OCI-LY1 (cell line): ENCODE measurements at regions not wholly inside any gene's neighbourhood (a gene's known extent, or its start where the extent isn't known, plus 50 kb on each side); places are given as distances from the start of the nearest gene placed in this dataset.

Experiments used
- H2AFZ ChIP-seq: fragments of 200-600 bp; sonication (generic), shearing (Covaris generic); 2 replicates; pipeline ENCODE4 v1.6.0; 2014; ENCODE audit warnings: antibody characterized with exemption, mild to moderate bottlenecking, low read length
- H3F3A ChIP-seq: fragments of 200-600 bp; sonication (generic), shearing (Covaris generic); 2 replicates; pipeline ENCODE4 v1.6.0; 2014; ENCODE audit warnings: mild to moderate bottlenecking, antibody characterized with exemption, low read length, moderate library complexity; ENCODE audit not compliant: insufficient read depth
- H3K27ac ChIP-seq: fragments of 200-600 bp; sonication (generic); 2 replicates; pipeline ENCODE4 v1.5.1; 2014; ENCODE audit warnings: low read length, mixed run types, mild to moderate bottlenecking, low read depth; ENCODE audit not compliant: poor library complexity, severe bottlenecking
- H3K27me3 ChIP-seq: fragments of 200-600 bp; sonication (generic); 2 replicates; pipeline ENCODE4 v1.6.0; 2014; ENCODE audit warnings: antibody characterized with exemption, mild to moderate bottlenecking, low read length, moderate library complexity; ENCODE audit not compliant: insufficient read depth
- H3K36me3 ChIP-seq: fragments of 200-600 bp; sonication (generic); 2 replicates; pipeline ENCODE4 v1.6.1; 2014; ENCODE audit warnings: mild to moderate bottlenecking, antibody characterized with exemption, low read length, moderate library complexity, mixed read lengths; ENCODE audit not compliant: insufficient read depth
- H3K4me1 ChIP-seq: fragments of 200-600 bp; sonication (generic); 2 replicates; pipeline ENCODE4 v1.5.1; 2014; ENCODE audit warnings: mild to moderate bottlenecking, low read length, moderate library complexity; ENCODE audit not compliant: insufficient read depth, severe bottlenecking
- H3K4me2 ChIP-seq: fragments of 200-600 bp; sonication (generic), shearing (Covaris generic); 2 replicates; pipeline ENCODE4 v1.6.1; 2014; ENCODE audit warnings: low read length
- H3K4me3 ChIP-seq: fragments of 200-600 bp; sonication (generic); 2 replicates; pipeline ENCODE4 v1.5.1; 2014; ENCODE audit warnings: low read length, low read depth, mild to moderate bottlenecking, mixed read lengths; ENCODE audit not compliant: poor library complexity, severe bottlenecking
- H3K79me2 ChIP-seq: fragments of 200-600 bp; shearing (Covaris generic); 2 replicates; pipeline ENCODE4 v1.6.1; 2016; ENCODE audit warnings: mixed run types, low read length, mixed read lengths; ENCODE audit not compliant: insufficient read depth
- H3K9ac ChIP-seq: fragments of 200-600 bp; sonication (generic), shearing (Covaris generic); 2 replicates; pipeline ENCODE4 v1.6.1; 2014; ENCODE audit warnings: mild to moderate bottlenecking, low read length, mixed read lengths
- H3K9me2 ChIP-seq: fragments of 200-600 bp; sonication (generic), shearing (Covaris generic); 2 replicates; pipeline ENCODE4 v1.6.1; 2014; ENCODE audit warnings: low read depth, mild to moderate bottlenecking, low read length, mixed read lengths
- H3K9me3 ChIP-seq: fragments of 200-600 bp; shearing (Covaris generic); 2 replicates; pipeline ENCODE4 v1.6.1; 2014; ENCODE audit warnings: low read length, mixed read lengths
- H4K20me1 ChIP-seq: fragments of 200-600 bp; sonication (generic), shearing (Covaris generic); 2 replicates; pipeline ENCODE4 v1.6.0; 2016; ENCODE audit warnings: mild to moderate bottlenecking, low read length; ENCODE audit not compliant: insufficient read depth
- EZH2 ChIP-seq: fragments of 200-600 bp; sonication (generic), shearing (Covaris generic); IDR thresholded peaks from 2 replicates; pipeline ENCODE4 v1.8.0; 2017; ENCODE audit warnings: borderline replicate concordance, mixed run types, mild to moderate bottlenecking, antibody characterized with exemption, low read length, moderate library complexity, mixed read lengths
- TF ChIP-seq, protein P1 (sequence below): fragments of 200-600 bp; sonication (generic), shearing (Covaris generic); IDR thresholded peaks from 2 replicates; pipeline ENCODE4 v1.5.1; 2017; ENCODE audit warnings: mild to moderate bottlenecking, antibody characterized with exemption, low read length, moderate library complexity, mixed read lengths

DNA sequence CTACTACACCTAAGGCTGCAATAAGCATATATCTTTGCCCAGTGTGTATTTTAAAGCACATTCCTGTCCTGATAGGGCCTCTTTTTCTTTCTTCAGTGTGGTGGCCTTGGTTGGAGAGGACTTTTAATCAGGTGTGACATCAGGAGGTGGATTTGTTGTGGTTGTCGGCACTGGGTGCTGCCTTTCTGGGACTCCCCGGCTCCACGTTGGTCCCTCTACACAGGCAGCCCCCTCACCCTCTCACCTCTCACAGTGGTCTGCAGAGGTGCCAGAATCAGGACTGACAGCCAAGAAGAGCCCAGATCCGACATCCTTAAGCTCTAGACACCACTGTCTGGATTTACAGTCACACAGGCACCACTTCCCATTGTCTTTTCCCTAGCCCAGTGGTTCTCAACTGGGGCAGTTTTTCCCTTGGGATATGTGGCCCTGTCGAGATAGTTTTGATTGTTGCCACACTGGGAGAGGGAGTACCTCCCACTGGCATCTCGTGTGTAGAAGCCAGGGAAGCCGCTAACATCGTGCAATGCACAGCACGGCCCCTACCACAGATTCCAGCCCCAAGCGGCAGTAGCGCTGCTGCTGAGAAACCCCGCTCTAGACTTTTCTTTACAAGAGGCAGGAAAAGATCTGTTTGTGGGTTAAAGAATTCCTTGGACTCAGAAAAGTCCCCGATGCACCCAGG is 314.1 kb downstream of the QKI start:
- TF ChIP-seq, protein P1, sequence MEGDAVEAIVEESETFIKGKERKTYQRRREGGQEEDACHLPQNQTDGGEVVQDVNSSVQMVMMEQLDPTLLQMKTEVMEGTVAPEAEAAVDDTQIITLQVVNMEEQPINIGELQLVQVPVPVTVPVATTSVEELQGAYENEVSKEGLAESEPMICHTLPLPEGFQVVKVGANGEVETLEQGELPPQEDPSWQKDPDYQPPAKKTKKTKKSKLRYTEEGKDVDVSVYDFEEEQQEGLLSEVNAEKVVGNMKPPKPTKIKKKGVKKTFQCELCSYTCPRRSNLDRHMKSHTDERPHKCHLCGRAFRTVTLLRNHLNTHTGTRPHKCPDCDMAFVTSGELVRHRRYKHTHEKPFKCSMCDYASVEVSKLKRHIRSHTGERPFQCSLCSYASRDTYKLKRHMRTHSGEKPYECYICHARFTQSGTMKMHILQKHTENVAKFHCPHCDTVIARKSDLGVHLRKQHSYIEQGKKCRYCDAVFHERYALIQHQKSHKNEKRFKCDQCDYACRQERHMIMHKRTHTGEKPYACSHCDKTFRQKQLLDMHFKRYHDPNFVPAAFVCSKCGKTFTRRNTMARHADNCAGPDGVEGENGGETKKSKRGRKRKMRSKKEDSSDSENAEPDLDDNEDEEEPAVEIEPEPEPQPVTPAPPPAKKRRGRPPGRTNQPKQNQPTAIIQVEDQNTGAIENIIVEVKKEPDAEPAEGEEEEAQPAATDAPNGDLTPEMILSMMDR, result no peak
- no peak for TF ChIP-seq EZH2
- no peaks in the 10 kb centered on the region for H4K20me1 ChIP-seq
- H3K9me3 ChIP-seq, result no peaks in the 10 kb centered on the region
- no peaks in the 10 kb centered on the region for H3F3A ChIP-seq
- H3K9me2 ChIP-seq, result no peaks in the 10 kb centered on the region
- peaks cover 67% of the 10 kb centered on the region for H3K4me1 ChIP-seq
- no peaks in the 10 kb centered on the region for H3K27me3 ChIP-seq
- peak overlapping the region; percentile 95; the same call in 1 of the 2 replicates for H2AFZ ChIP-seq
- H3K36me3 ChIP-seq, result no peaks in the 10 kb centered on the region
- H3K27ac ChIP-seq, result peak overlapping the region; percentile 84
- H3K4me3 ChIP-seq, result no peak overlapping the region
- H3K9ac ChIP-seq, result peak overlapping the region; percentile 41; the same call in 1 of the 2 replicates
- peak overlapping the region; percentile 57; the same call in 1 of the 2 replicates for H3K4me2 ChIP-seq
- H3K79me2 ChIP-seq, result no peaks in the 10 kb centered on the region

DNA sequence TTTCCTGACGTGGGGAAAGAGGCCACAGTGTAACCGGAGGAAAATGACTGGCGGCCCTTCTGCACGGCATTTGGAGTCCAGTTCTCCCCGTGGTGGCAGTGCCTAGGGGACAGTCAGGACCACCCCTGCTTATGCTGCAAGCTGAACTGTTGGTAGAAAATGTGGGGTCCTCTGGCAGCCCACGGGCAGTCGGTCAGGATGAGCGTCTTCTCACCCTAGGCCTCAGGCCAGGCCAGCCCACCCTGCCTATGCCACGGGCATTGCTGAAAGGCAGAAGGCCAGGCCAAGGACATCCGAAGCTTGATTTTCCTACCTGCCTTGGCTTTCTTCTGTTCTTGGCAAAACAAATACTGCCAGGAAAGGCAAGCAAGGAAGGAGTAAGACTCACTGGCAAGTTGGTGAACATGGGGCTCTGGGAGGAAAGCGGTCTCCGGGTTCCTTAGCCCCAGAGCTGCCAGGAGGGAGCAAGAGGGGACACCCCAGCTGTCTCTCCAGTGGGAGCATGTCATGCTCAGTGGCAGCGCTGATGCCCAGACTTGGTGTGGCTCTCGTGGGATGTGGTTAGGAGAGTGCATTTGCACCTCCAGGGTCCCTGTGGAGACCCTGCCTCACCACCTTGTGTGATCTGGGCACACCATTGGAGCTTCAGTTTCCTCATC is 311.6 kb downstream of the QKI start:
- H3F3A ChIP-seq, result no peaks in the 10 kb centered on the region
- H2AFZ ChIP-seq, result no peak overlapping the region
- no peaks in the 10 kb centered on the region for H4K20me1 ChIP-seq
- H3K9me3 ChIP-seq, result no peaks in the 10 kb centered on the region
- no peaks in the 10 kb centered on the region for H3K79me2 ChIP-seq
- no peak for TF ChIP-seq EZH2
- TF ChIP-seq, protein P1, result no peak
- peaks cover 75% of the 10 kb centered on the region for H3K4me1 ChIP-seq
- H3K27ac ChIP-seq, result peak overlapping the region; percentile 66
- no peak overlapping the region; the same call in 1 of the 2 replicates for H3K4me2 ChIP-seq
- H3K36me3 ChIP-seq, result no peaks in the 10 kb centered on the region
- H3K9ac ChIP-seq, result no peak overlapping the region
- H3K9me2 ChIP-seq, result no peaks in the 10 kb centered on the region
- H3K4me3 ChIP-seq, result no peak overlapping the region
- no peaks in the 10 kb centered on the region for H3K27me3 ChIP-seq

DNA sequence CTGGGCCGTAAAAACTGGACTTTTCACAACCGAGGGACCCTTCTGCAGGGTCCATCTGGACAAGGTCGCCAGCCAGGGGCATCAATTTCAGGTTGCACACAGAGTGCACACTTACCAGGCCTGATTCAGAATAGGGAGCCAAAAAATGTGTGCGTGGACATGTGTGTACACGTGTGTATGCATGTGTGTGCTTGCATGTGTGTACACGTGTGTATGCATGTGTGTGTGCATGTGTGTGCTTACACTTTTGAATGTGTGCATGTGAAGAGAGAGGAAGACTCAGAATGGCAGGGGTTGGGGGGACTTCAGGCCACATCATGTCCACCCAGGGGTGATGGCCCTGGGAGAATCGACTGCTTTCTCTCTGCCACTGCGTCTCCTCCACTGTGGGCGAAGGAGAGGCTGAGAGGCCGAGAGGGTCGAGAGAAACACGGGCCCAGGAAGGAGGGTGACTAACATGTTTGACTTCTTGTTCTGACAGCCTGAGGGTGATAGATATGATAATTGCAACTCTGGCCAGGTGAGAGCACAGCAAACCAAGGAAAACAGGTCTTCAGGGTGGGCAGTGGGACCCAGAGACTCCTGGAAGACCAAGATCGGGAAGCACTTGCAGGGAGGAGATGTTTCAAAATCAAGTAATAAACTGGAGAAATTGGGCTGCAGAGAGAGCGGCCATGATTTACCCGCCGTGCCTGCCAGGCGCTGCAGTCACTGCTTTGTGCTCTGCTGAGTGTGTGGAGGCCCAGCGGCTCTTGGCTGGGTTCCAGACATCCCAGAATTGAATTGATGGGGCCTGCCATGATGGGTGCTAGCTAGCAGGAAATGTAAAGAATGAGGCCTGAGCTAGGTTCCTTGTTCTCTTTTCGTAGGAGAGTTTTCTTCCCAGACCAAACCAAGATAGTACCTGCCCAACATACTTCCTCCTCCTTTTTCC is 310.8 kb downstream of the QKI start:
- H3F3A ChIP-seq, result no peaks in the 10 kb centered on the region
- no peaks in the 10 kb centered on the region for H3K79me2 ChIP-seq
- no peaks in the 10 kb centered on the region for H3K9me2 ChIP-seq
- no peak for TF ChIP-seq EZH2
- TF ChIP-seq, protein P1, result no peak
- H3K9me3 ChIP-seq, result no peaks in the 10 kb centered on the region
- no peaks in the 10 kb centered on the region for H4K20me1 ChIP-seq
- no peaks in the 10 kb centered on the region for H3K27me3 ChIP-seq
- H3K4me2 ChIP-seq, result peak overlapping the region; percentile 43; the same call in 1 of the 2 replicates
- H2AFZ ChIP-seq, result peak overlapping the region; percentile 60
- H3K9ac ChIP-seq, result peak overlapping the region; percentile 31; the same call in 1 of the 2 replicates
- peaks cover 75% of the 10 kb centered on the region for H3K4me1 ChIP-seq
- no peak overlapping the region for H3K4me3 ChIP-seq
- peak overlapping the region; percentile 66 for H3K27ac ChIP-seq
- no peaks in the 10 kb centered on the region for H3K36me3 ChIP-seq
